ENCODE measurements at regions not wholly inside any gene's neighbourhood (a gene's known extent, or its start where the extent isn't known, plus 50 kb on each side); places are given as distances from the start of the nearest gene placed in this dataset.
"Not testable (repeated sequence)": the region's sequence is repeated elsewhere in the genome, so short reads cannot be mapped to it uniquely, and the experiment has no call there.

GRCh38 chr17:6254036-6254435, 180.9 kb downstream of the AIPL1 start:
- DNase-seq, result no peak

GRCh38 chr17:6251640-6252039, 181.5 kb downstream of the WSCD1 start:
- not testable (repeated sequence) for DNase-seq

DNA sequence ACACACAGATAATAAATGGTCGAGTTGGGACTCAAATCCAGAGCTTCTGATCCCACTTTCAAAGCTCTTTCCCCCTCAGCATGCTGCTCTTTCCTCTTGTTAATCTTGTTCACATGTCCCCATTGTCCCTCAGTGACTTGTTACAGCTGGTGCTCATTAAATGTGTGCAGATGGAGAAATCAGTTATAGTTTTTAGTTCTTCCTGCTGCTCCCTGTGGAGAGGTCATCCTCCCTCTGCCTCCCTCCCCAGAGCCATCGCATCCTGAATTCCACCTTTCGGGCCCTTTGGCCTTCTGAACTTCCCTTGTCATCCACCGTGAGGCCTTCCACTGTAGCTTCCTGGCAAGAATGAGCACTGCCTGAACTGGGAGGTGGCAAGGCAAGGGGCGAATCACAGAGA, 179.6 kb downstream of the WSCD1 start:
- no peak for DNase-seq

DNA sequence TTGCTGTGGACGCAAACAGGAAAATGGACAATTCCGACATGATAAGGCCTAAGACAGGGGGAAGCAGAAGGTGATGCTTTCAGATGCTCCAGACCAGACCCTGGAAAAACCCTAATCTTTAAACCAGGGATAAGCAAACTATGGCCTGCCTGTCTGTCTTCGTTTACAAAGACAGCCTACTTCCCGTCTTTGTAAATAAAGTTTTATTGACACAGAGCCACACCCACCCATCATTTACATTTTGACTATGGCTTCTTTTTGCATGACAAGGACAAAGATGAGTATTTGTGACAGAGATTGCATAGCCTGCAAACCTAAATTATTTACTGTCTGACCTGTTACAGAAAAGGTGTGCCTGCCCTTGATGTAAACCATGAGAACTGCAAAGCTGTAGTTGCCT, 177.9 kb downstream of the WSCD1 start:
- DNase-seq, result no peak

GRCh38 chr17:6245301-6246177, 175.4 kb downstream of the WSCD1 start:
- DNase-seq, result no peak

DNA sequence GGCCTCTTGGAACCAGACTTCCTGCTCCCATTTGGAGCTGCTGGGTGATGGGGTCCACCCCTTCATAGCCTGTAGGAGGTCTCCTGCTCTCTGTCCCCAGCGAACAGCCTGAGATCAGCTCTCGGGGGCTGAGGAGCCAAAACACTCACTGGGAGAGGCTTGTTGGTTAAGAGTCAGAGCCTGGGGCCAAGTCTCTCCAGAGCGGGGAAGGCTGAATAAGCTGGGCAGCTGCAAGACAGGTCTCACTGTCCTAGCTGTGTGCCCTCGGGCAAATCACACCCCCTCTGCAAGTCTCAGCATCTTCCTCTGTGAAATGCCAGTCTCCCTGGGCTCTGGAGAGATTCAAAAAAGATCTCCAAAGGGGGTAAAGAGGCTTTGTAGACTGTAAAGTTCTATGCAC, 174.6 kb downstream of the WSCD1 start:
- DNase-seq, result no peak

GRCh38 chr17:6244253-6244652, 174.1 kb downstream of the WSCD1 start:
- no peak for DNase-seq

DNA sequence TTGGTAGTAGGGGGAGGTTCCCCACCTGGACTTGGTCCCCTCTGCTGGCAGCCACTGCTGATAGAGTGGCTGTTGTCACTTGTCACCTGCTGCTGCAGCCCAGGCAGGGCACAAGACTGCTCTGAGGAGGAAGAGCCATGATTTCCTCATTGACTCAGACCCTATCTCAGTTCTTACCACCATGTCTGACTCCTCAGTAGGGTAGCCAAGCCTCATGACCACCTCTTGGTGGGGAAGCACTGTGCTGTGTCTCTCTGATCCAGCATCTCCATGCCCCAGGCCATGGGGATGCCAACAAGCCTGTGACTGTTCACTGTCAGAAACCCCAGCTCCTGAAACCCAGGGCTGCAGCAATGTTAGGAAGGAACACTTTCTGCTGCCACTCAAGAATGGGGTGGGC, 173.0 kb downstream of the WSCD1 start:
- DNase-seq, result no peak

DNA sequence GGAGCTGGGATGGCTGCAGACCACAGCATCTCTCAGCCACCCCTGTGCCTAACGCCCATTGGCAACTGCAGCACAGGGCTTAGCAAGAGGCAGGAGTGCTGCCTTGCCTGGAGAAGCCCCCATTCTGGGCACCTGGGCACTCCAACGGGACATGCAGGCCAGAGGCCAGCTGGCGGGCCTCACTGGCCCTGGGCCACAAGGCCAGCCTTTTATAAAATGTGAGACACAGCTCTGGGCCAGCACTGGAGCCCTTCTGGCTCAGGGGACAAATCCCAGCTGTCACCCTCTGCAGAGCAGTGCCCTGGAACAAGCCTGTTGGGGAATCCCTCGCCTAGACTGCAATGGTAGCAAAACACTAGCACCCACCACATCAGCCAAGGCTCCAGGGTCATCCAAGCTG, 171.8 kb downstream of the WSCD1 start:
- no peak for DNase-seq

GRCh38 chr17:6241381-6241780, 171.2 kb downstream of the WSCD1 start:
- DNase-seq, result no peak

DNA sequence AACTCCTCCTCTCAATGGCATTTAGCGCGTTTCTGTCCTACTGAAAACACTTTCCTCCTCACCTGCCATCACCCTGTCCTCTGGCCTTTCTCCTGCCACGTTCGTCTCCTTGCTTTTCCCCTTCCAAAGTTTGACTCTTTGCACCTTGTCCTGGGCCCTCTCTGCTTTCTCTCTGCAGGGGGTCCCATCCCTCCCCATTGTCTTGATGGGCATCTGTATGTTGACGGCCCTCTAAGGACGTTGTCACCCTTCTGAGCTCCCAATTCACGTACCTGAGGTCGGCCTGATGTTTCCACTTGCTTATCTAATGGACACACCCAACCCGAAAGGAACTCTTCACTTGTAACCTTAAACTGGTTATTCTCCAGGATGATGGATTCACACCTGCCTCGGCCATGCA, 170.4 kb downstream of the WSCD1 start:
- no peak for DNase-seq

GRCh38 chr17:6240001-6240400, 169.8 kb downstream of the WSCD1 start:
- no peak for DNase-seq

DNA sequence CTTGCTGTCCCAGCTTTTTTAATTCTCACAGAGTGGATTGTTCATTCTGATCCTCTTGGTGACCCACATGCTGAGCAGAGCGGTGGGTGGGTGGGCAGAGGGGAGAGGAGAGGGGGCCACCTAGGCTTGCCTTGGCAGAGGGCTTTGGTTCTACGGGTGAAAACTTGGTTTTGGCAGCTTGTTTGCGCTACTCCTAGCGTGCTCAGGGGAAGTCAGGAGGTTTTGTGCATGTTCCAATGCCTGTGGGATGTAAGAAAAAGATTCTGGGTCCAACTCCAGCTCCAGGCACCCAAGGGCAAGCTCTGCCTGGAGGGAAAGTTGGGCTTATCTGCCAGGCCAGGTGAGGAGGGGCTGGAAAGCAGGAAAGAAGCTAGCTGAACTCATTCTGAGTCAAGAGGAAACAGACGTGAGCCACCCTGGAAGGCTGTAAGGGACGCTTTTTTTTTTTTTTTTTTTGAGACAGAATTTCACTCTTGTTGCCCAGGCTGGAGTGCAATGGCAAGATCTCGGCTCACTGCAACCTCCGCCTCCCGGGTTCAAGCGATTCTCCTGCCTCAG, 169.1 kb downstream of the WSCD1 start:
- DNase-seq, result no peak

DNA sequence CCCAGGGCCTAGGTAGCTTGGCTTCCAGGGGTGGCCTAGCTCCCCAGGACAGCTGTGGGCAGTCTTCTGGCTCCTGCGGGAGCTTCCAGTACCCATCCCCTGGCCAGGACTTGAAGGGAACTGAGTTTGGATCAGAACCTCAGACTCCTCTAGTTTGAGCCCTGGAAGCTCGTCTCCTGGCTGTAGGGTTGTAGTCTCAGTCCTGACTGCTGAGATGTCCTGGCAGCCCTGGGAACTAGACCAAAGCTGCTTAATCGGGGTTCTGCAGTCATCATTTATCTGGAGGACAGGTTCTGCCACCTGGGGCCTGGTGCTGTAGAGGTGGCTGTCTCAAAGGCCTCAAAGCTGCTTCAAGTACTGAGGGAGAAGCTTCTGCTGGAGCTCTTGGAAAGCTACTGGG, 163.7 kb downstream of the WSCD1 start:
- DNase-seq, result no peak

DNA sequence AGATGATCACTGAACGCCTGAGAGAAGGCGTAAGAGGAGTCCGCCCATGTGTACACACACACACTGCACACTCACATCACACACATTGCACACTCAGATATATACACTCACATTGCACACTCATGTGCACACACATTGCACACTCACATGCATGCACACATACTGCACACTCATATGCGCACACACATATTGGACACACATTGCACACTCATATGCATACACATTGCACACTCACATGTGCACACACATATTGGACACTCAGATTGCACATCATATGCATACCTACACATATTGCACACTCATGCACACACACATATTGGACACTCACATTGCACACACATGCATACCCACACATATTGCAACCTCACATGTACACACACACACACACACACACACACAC, 163.2 kb downstream of the WSCD1 start:
- DNase-seq, result no peak

DNA sequence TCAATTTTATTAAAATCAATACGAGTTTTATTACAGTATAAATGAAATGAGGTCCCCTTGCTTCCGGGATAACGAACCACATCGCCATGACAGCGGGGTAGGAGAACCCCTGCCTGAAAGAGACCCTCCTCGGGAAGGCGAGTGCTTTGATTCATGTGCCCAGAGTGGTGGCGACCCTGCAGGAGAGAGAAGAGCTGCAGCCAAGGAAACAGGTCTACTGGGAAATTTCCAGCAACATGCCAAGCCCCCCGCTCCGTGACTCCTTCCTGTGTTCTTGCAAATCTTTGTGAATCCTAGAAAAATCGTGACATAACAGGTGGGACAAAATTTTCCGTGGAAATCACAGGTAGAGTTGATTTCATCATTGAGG, 162.5 kb downstream of the WSCD1 start:
- DNase-seq, result no peak

DNA sequence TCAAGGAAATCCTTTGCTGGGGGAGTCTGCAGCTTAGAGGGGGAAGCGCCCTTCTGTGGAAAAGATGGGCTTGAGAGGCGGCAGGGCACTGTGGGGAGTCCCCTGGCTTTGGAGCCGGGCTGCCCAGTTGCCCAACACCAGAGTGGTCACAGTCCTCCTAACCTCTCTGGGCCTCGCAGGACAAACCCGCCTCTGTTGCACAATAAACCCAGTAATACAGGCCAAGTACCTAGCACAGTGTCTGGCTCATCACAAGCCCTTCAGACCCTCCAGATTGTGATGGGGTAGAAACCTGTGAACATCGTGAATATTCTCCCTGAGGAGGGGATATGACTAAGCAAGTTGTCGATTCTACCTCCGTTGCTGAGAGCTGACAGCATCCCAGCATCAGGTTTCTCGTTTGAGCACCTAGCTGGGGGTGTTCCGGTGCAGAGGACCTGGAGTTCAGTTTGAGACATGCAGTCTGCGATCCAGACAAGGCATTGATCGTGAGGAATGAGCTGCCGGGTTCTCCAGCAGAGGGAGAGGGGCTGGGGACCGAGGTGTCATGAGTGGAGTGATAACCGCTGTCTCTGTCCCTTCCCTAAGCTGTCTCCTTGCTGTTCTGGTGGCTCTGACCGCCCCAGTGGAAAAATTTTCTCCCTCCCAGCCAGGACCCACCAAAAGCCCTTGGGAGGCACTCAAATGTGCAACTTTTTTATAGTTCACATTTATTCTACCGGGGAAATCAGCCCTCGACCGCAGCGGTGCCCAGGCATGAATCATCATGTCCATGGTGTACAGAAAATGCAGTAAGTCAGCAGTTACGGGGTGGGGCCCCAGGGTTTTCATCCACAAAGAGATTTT, 161.9 kb downstream of the WSCD1 start:
- no peak for DNase-seq

DNA sequence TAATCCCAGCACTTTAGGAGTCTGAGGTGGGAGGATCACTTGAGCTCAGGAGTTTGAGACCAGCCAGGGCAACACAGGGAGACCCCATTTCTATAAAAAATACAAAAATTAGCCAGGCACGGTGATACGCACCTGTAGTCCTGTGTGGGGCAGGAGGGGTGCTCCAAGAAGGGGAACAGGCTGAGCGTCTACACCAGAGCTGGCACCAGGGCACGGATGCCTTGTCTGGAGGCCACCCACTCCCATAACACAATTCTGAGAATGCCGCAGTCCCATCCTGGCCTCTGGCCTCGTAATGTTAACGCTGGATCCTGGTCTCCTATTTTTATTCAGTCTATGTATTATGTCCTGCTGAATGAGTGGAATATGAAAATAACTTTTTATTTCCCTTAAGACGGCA, 161.3 kb downstream of the WSCD1 start:
- DNase-seq, result no peak

GRCh38 chr17:6218333-6218732, 148.2 kb downstream of the WSCD1 start:
- no peak for DNase-seq

DNA sequence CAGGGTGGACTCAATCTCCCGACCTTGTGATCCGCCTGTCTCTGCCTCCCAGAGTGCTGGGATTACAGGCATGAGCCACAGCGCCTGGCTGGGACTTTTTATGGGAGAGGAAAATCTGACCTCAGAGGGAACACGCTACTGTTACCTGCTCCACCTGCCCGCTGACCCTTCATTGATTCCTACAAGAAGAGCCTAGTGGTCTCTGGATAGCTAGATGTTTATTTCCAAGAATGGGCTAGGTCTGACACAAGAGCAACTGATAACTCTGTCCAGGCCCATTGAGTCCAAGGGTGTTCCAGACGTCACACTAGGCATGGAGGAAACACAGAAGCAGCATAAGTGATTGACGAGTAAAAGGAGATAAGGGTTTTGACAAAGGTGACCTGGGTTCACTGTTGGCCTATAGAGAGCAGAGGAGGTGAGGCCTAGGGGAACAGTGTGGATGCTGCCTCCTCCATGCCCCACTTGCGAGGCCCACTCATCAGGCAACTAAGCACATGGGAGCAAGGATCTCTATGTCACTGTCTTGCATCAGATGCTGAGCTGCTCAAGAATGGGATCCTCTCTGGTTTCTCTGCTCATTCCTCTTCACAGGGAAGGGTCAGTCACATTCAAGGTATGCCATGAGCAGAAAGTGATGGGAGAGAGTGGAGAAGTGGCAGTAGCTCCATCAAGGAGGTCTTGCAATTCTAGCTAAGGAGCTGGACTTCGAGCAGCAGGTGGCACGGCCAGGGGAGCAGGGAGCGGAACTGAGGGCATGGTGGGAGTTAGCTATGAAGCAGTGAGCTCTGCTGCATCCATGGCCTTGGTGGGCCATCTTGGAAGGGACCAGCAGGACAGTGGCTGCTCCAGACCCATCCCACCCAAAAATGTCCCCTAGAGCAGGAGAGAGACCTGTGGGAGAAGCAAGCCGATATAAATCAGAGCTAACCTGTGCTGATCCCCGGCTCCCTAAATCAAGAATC, 145.2 kb downstream of the WSCD1 start:
- no peak for DNase-seq

GRCh38 chr17:6213859-6214258, 143.7 kb downstream of the WSCD1 start:
- DNase-seq, result no peak

- no peak for DNase-seq
Measured at GRCh38 chr17:6212766-6213165, 142.6 kb downstream of the WSCD1 start.

Data from inflammatory macrophage (primary cell).